DND-41 (cell line): ENCODE measurements at regions not wholly inside any gene's neighbourhood (a gene's known extent, or its start where the extent isn't known, plus 50 kb on each side); places are given as distances from the start of the nearest gene placed in this dataset.

Experiments
- ATAC-seq: fragments of 200-7000 bp; cut with Tn5 transposase; 3 replicates; pipeline ENCODE4 v1.9.1; 2021; ENCODE audit warnings: low read depth; ENCODE audit not compliant: insufficient read depth
- DNase-seq: peaks from one replicate; pipeline ENCODE4 v3.0.0-alpha.2; 2020
- H2AFZ ChIP-seq: 2 replicates; pipeline ENCODE4 v1.6.0; 2012; ENCODE audit warnings: low read depth, low read length
- H3K27ac ChIP-seq: 2 replicates; pipeline ENCODE4 v1.5.1; 2012; ENCODE audit warnings: low read length, inconsistent platforms
- H3K27me3 ChIP-seq: fragments of 200-600 bp; sonication (generic); 2 replicates; pipeline ENCODE4 v1.6.0; 2012; ENCODE audit warnings: low read length, mild to moderate bottlenecking, inconsistent platforms; ENCODE audit not compliant: insufficient read depth, poor library complexity
- H3K36me3 ChIP-seq: 2 replicates; pipeline ENCODE4 v1.5.1; 2012; ENCODE audit warnings: low read length, inconsistent platforms; ENCODE audit not compliant: insufficient read depth
- H3K4me1 ChIP-seq: 2 replicates; pipeline ENCODE4 v1.5.1; 2012; ENCODE audit warnings: mild to moderate bottlenecking, low read length; ENCODE audit not compliant: insufficient read depth
- H3K4me2 ChIP-seq: 2 replicates; pipeline ENCODE4 v1.6.0; 2012; ENCODE audit warnings: mild to moderate bottlenecking, moderate library complexity, low read length, inconsistent platforms; ENCODE audit not compliant: insufficient read depth
- H3K4me3 ChIP-seq, 2 experiments: fragments of 200-600 bp in 1 of 2; shearing (Covaris generic) in 1 of 2; 2 replicates each; pipeline ENCODE4 v1.5.1; 2012 to 2016; ENCODE audit warnings: inconsistent platforms in 2 of 2, low read length in 2 of 2, mild to moderate bottlenecking in 2 of 2, low read depth in 1 of 2, moderate library complexity in 1 of 2
- H3K79me2 ChIP-seq: 2 replicates; pipeline ENCODE4 v1.6.0; 2012; ENCODE audit warnings: low read length, inconsistent platforms; ENCODE audit not compliant: insufficient read depth
- H3K9ac ChIP-seq: 2 replicates; pipeline ENCODE4 v1.6.0; 2012; ENCODE audit warnings: low read depth, mild to moderate bottlenecking, inconsistent platforms, low read length, moderate library complexity
- H3K9me3 ChIP-seq: 2 replicates; pipeline ENCODE4 v1.5.1; 2012; ENCODE audit warnings: low read length, moderate library complexity, mild to moderate bottlenecking, inconsistent platforms; ENCODE audit not compliant: insufficient read depth, severe bottlenecking
- H4K20me1 ChIP-seq: 2 replicates; pipeline ENCODE4 v1.6.0; 2012; ENCODE audit warnings: low read length; ENCODE audit not compliant: insufficient read depth
- CTCF ChIP-seq: IDR thresholded peaks from 2 replicates; pipeline ENCODE4 v1.5.1; 2012; ENCODE audit warnings: borderline replicate concordance, low read length, moderate library complexity, mild to moderate bottlenecking; ENCODE audit not compliant: poor library complexity, severe bottlenecking; ENCODE audit errors: extremely low read depth
- EZH2 ChIP-seq: IDR thresholded peaks from 3 replicates; pipeline ENCODE4 v1.6.1; 2012; ENCODE audit warnings: borderline replicate concordance, low read depth, mild to moderate bottlenecking, moderate library complexity, low read length, inconsistent platforms; ENCODE audit not compliant: severe bottlenecking

- no peak overlapping the region for H3K4me2 ChIP-seq
- no peak for DNase-seq
- TF ChIP-seq CTCF = no peak
- TF ChIP-seq EZH2 = no peak
- no peaks in the 10 kb centered on the region for H3K9me3 ChIP-seq
- no peaks in the 10 kb centered on the region for H3K27me3 ChIP-seq
- H3K4me1 ChIP-seq = no peaks in the 10 kb centered on the region
- no peak overlapping the region for H3K9ac ChIP-seq
- no peak overlapping the region for H3K27ac ChIP-seq
- H3K79me2 ChIP-seq = no peaks in the 10 kb centered on the region
- no peak for ATAC-seq
- H3K36me3 ChIP-seq = no peaks in the 10 kb centered on the region
- H2AFZ ChIP-seq = no peak overlapping the region
- no peaks in the 10 kb centered on the region for H4K20me1 ChIP-seq
- no peak overlapping the region for H3K4me3 ChIP-seq
Measured at GRCh38 chr5:25892211-25892610, 1146.2 kb downstream of the CDH9 start.

- no peaks in the 10 kb centered on the region for H3K27me3 ChIP-seq
- H3K9ac ChIP-seq = no peak overlapping the region
- no peak for DNase-seq
- no peak for TF ChIP-seq CTCF
- no peak for TF ChIP-seq EZH2
- H3K4me2 ChIP-seq = no peak overlapping the region
- H3K4me3 ChIP-seq = no peak overlapping the region
- H3K4me1 ChIP-seq = no peaks in the 10 kb centered on the region
- H3K27ac ChIP-seq = no peak overlapping the region
- no peaks in the 10 kb centered on the region for H4K20me1 ChIP-seq
- no peaks in the 10 kb centered on the region for H3K36me3 ChIP-seq
- no peaks in the 10 kb centered on the region for H3K9me3 ChIP-seq
- no peaks in the 10 kb centered on the region for H3K79me2 ChIP-seq
- no peak overlapping the region for H2AFZ ChIP-seq
- ATAC-seq = no peak
Measured at GRCh38 chr5:25891691-25892090, 1146.7 kb downstream of the CDH9 start.

- no peak overlapping the region for H3K27ac ChIP-seq
- H4K20me1 ChIP-seq = no peaks in the 10 kb centered on the region
- no peak overlapping the region for H2AFZ ChIP-seq
- no peaks in the 10 kb centered on the region for H3K27me3 ChIP-seq
- H3K9me3 ChIP-seq = no peaks in the 10 kb centered on the region
- no peak overlapping the region for H3K9ac ChIP-seq
- no peak for ATAC-seq
- no peaks in the 10 kb centered on the region for H3K36me3 ChIP-seq
- TF ChIP-seq EZH2 (no peak), CTCF (no peak)
- H3K79me2 ChIP-seq = no peaks in the 10 kb centered on the region
- no peak overlapping the region for H3K4me2 ChIP-seq
- no peak for DNase-seq
- H3K4me1 ChIP-seq = no peaks in the 10 kb centered on the region
- no peak overlapping the region for H3K4me3 ChIP-seq
Measured at GRCh38 chr5:25881318-25882036, 1156.9 kb downstream of the CDH9 start.
